Liver (tissue), 3 donors: ENCODE measurements at regions not wholly inside any gene's neighbourhood (a gene's known extent, or its start where the extent isn't known, plus 50 kb on each side); places are given as distances from the start of the nearest gene placed in this dataset.

Experiments
- RAD21 ChIP-seq, 2 donors: IDR thresholded peaks; 2 replicates each; pipeline ENCODE4 v1.6.1; 2016; ENCODE audit warnings: antibody characterized with exemption in 2 of 2, mild to moderate bottlenecking in 2 of 2
- TF ChIP-seq, protein P1 (sequence below): IDR thresholded peaks from 2 replicates; pipeline ENCODE4 v1.6.1; 2016; ENCODE audit warnings: antibody characterized with exemption
- TF ChIP-seq, protein P2 (sequence below): fragments of 150-350 bp; IDR thresholded peaks from 2 replicates; pipeline ENCODE4 v1.5.1; 2017; ENCODE audit warnings: improper control_type of control experiment, low read depth, low read length; ENCODE audit not compliant: missing input control
- TF ChIP-seq, protein P3 (sequence below): IDR thresholded peaks from 2 replicates; pipeline ENCODE4 v1.6.1; 2016; ENCODE audit warnings: antibody characterized with exemption, mild to moderate bottlenecking
- donor health status: healthy.
- donor health status: healthy.

DNA sequence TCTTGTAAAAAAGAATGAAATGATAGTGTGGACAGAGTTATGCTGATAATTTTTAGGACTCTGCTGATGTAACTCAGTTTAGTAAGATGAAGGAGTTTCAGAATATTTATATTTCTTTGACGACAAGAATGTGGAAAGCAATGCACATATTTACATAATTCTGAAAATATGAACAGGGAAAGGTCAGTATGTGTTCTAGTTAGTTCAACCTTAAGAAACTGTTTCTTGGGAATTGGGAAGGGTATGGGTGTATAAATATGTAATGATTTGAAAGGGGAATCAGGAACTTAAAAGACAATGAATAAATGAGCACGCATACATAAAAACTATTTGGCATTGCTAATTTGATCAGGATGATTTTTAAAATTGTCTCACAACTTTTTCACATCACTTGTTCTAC, 1226.1 kb downstream of the SI start:
- TF ChIP-seq, protein P1, sequence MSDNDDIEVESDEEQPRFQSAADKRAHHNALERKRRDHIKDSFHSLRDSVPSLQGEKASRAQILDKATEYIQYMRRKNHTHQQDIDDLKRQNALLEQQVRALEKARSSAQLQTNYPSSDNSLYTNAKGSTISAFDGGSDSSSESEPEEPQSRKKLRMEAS = no peak
- TF ChIP-seq, protein P2, sequence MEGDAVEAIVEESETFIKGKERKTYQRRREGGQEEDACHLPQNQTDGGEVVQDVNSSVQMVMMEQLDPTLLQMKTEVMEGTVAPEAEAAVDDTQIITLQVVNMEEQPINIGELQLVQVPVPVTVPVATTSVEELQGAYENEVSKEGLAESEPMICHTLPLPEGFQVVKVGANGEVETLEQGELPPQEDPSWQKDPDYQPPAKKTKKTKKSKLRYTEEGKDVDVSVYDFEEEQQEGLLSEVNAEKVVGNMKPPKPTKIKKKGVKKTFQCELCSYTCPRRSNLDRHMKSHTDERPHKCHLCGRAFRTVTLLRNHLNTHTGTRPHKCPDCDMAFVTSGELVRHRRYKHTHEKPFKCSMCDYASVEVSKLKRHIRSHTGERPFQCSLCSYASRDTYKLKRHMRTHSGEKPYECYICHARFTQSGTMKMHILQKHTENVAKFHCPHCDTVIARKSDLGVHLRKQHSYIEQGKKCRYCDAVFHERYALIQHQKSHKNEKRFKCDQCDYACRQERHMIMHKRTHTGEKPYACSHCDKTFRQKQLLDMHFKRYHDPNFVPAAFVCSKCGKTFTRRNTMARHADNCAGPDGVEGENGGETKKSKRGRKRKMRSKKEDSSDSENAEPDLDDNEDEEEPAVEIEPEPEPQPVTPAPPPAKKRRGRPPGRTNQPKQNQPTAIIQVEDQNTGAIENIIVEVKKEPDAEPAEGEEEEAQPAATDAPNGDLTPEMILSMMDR = no peak
- TF ChIP-seq, protein P3, sequence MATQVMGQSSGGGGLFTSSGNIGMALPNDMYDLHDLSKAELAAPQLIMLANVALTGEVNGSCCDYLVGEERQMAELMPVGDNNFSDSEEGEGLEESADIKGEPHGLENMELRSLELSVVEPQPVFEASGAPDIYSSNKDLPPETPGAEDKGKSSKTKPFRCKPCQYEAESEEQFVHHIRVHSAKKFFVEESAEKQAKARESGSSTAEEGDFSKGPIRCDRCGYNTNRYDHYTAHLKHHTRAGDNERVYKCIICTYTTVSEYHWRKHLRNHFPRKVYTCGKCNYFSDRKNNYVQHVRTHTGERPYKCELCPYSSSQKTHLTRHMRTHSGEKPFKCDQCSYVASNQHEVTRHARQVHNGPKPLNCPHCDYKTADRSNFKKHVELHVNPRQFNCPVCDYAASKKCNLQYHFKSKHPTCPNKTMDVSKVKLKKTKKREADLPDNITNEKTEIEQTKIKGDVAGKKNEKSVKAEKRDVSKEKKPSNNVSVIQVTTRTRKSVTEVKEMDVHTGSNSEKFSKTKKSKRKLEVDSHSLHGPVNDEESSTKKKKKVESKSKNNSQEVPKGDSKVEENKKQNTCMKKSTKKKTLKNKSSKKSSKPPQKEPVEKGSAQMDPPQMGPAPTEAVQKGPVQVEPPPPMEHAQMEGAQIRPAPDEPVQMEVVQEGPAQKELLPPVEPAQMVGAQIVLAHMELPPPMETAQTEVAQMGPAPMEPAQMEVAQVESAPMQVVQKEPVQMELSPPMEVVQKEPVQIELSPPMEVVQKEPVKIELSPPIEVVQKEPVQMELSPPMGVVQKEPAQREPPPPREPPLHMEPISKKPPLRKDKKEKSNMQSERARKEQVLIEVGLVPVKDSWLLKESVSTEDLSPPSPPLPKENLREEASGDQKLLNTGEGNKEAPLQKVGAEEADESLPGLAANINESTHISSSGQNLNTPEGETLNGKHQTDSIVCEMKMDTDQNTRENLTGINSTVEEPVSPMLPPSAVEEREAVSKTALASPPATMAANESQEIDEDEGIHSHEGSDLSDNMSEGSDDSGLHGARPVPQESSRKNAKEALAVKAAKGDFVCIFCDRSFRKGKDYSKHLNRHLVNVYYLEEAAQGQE = no peak
- no peak for TF ChIP-seq RAD21 (IDR thresholded peaks at IDR 0.05)
